Activated CD4-positive, alpha-beta T cell treated with anti-CD3 and anti-CD28 coated beads, Interleukin-2, amount 10 ng/mL, durations not matched to agents 24 days and 14 days (primary cell): ENCODE measurements at regions not wholly inside any gene's neighbourhood (a gene's known extent, or its start where the extent isn't known, plus 50 kb on each side); places are given as distances from the start of the nearest gene placed in this dataset.
"Not testable (repeated sequence)": the region's sequence is repeated elsewhere in the genome, so short reads cannot be mapped to it uniquely, and the experiment has no call there.

ENCODE experiments used
- DNase-seq: peaks from one replicate; pipeline ENCODE4 v3.0.0; 2022
- H3K27ac Mint-ChIP-seq: one replicate; pipeline ENCODE4 v1.8.0; 2022; ENCODE audit warnings: mild to moderate bottlenecking, mixed read lengths
- H3K27me3 Mint-ChIP-seq: one replicate; pipeline ENCODE4 v1.8.0; 2022; ENCODE audit warnings: mixed read lengths
- H3K36me3 Mint-ChIP-seq: one replicate; pipeline ENCODE4 v1.8.0; 2022; ENCODE audit warnings: low read depth, mild to moderate bottlenecking, mixed read lengths
- H3K4me1 Mint-ChIP-seq: one replicate; pipeline ENCODE4 v1.8.0; 2021; ENCODE audit warnings: mixed read lengths
- H3K4me3 Mint-ChIP-seq: one replicate; pipeline ENCODE4 v1.8.0; 2022; ENCODE audit warnings: mild to moderate bottlenecking, moderate library complexity, mixed read lengths
- H3K9me3 Mint-ChIP-seq: one replicate; pipeline ENCODE4 v1.8.0; 2021; ENCODE audit warnings: mixed read lengths
- intact Hi-C: fragments of 100-400 bp; cut with micrococcal nuclease; formaldehyde crosslinking; loops from one replicate; pipeline ENCODE4 v1.15.1; 2023

GRCh38 chr15:29648415-29648814 lies 173.9 kb downstream of the TJP1 start:
- intact Hi-C loops, H3K27me3 Mint-ChIP-seq: not testable (repeated sequence)

GRCh38 chr15:29645841-29646240 lies 176.4 kb downstream of the TJP1 start:
- no peaks in the 10 kb centered on the region for H3K27me3 Mint-ChIP-seq
- intact Hi-C loops: no loop called here
- no peaks in the 10 kb centered on the region for H3K36me3 Mint-ChIP-seq
- H3K4me3 Mint-ChIP-seq: no peak overlapping the region
- peaks cover 3% of the 10 kb centered on the region for H3K9me3 Mint-ChIP-seq
- H3K27ac Mint-ChIP-seq: no peak overlapping the region
- H3K4me1 Mint-ChIP-seq: no peaks in the 10 kb centered on the region
- no peak for DNase-seq

More at GRCh38 chr15:29648415-29648814, 173.9 kb downstream of the TJP1 start:
- not testable (repeated sequence) for H3K27ac Mint-ChIP-seq, H3K9me3 Mint-ChIP-seq, H3K36me3 Mint-ChIP-seq, DNase-seq, H3K4me3 Mint-ChIP-seq, H3K4me1 Mint-ChIP-seq

- H3K9me3 Mint-ChIP-seq, H3K4me3 Mint-ChIP-seq, H3K27ac Mint-ChIP-seq, intact Hi-C loops, H3K36me3 Mint-ChIP-seq, H3K27me3 Mint-ChIP-seq, DNase-seq, H3K4me1 Mint-ChIP-seq: not testable (repeated sequence)
These were observed 177.9 kb downstream of the TJP1 start for GRCh38 chr15:29644361-29644760.

- Mint-ChIP-seq H3K4me3 (no peak overlapping the region), H3K27ac (no peak overlapping the region), H3K9me3 (no peaks in the 10 kb centered on the region), H3K27me3 (no peaks in the 10 kb centered on the region), H3K36me3 (no peaks in the 10 kb centered on the region), H3K4me1 (no peaks in the 10 kb centered on the region)
- no peak for DNase-seq
- intact Hi-C loops: no loop called here
These were observed 183.5 kb downstream of the TJP1 start for GRCh38 chr15:29638781-29639180.

GRCh38 chr15:29638011-29638410 lies 184.3 kb downstream of the TJP1 start:
- DNase-seq: no peak
- H3K9me3 Mint-ChIP-seq: no peaks in the 10 kb centered on the region
- no peak overlapping the region for H3K4me3 Mint-ChIP-seq
- no peaks in the 10 kb centered on the region for H3K27me3 Mint-ChIP-seq
- no peaks in the 10 kb centered on the region for H3K36me3 Mint-ChIP-seq
- intact Hi-C loops: no loop called here
- no peaks in the 10 kb centered on the region for H3K4me1 Mint-ChIP-seq
- H3K27ac Mint-ChIP-seq: no peak overlapping the region

GRCh38 chr15:29637555-29637954 lies 184.7 kb downstream of the TJP1 start:
- Mint-ChIP-seq H3K4me3 (no peak overlapping the region), H3K9me3 (no peaks in the 10 kb centered on the region), H3K27me3 (no peaks in the 10 kb centered on the region), H3K27ac (no peak overlapping the region), H3K4me1 (no peaks in the 10 kb centered on the region), H3K36me3 (no peaks in the 10 kb centered on the region)
- DNase-seq: no peak
- intact Hi-C loops: no loop called here

GRCh38 chr15:29636921-29637320 lies 185.3 kb downstream of the TJP1 start:
- Mint-ChIP-seq H3K4me3 (no peak overlapping the region), H3K4me1 (no peaks in the 10 kb centered on the region), H3K9me3 (no peaks in the 10 kb centered on the region), H3K27me3 (no peaks in the 10 kb centered on the region), H3K27ac (no peak overlapping the region), H3K36me3 (no peaks in the 10 kb centered on the region)
- intact Hi-C loops: no loop called here
- no peak for DNase-seq

- no peak for DNase-seq
- H3K27me3 Mint-ChIP-seq: no peaks in the 10 kb centered on the region
- intact Hi-C loops: no loop called here
- no peak overlapping the region for H3K27ac Mint-ChIP-seq
- H3K36me3 Mint-ChIP-seq: no peaks in the 10 kb centered on the region
- no peaks in the 10 kb centered on the region for H3K9me3 Mint-ChIP-seq
- H3K4me3 Mint-ChIP-seq: no peak overlapping the region
- H3K4me1 Mint-ChIP-seq: no peaks in the 10 kb centered on the region
These were observed 186.1 kb downstream of the TJP1 start for GRCh38 chr15:29636140-29636539.

- H3K27me3 Mint-ChIP-seq: no peaks in the 10 kb centered on the region
- no peak overlapping the region for H3K27ac Mint-ChIP-seq
- H3K4me3 Mint-ChIP-seq: no peak overlapping the region
- DNase-seq: no peak
- no peaks in the 10 kb centered on the region for H3K36me3 Mint-ChIP-seq
- no peaks in the 10 kb centered on the region for H3K9me3 Mint-ChIP-seq
- no peaks in the 10 kb centered on the region for H3K4me1 Mint-ChIP-seq
- intact Hi-C loops: no loop called here
These were observed 186.7 kb downstream of the TJP1 start for GRCh38 chr15:29635513-29636098.

- Mint-ChIP-seq H3K27me3 (no peaks in the 10 kb centered on the region), H3K36me3 (no peaks in the 10 kb centered on the region), H3K4me3 (no peak overlapping the region), H3K4me1 (no peaks in the 10 kb centered on the region), H3K27ac (no peak overlapping the region), H3K9me3 (no peaks in the 10 kb centered on the region)
- no peak for DNase-seq
- intact Hi-C loops: no loop called here
These were observed 188.3 kb downstream of the TJP1 start for GRCh38 chr15:29633971-29634370.

- no peak for DNase-seq
- intact Hi-C loops: no loop called here
- Mint-ChIP-seq H3K9me3 (no peaks in the 10 kb centered on the region), H3K36me3 (no peaks in the 10 kb centered on the region), H3K4me3 (no peak overlapping the region), H3K27ac (no peak overlapping the region), H3K27me3 (no peaks in the 10 kb centered on the region), H3K4me1 (no peaks in the 10 kb centered on the region)
These were observed 189.4 kb downstream of the TJP1 start for GRCh38 chr15:29632671-29633406.

GRCh38 chr15:29631076-29632070 lies 190.9 kb downstream of the TJP1 start:
- Mint-ChIP-seq H3K4me3 (no peak overlapping the region), H3K9me3 (no peaks in the 10 kb centered on the region), H3K27ac (no peak overlapping the region), H3K36me3 (no peaks in the 10 kb centered on the region), H3K4me1 (no peaks in the 10 kb centered on the region), H3K27me3 (no peaks in the 10 kb centered on the region)
- intact Hi-C loops: no loop called here
- DNase-seq: no peak

- Mint-ChIP-seq H3K27ac (no peak overlapping the region), H3K9me3 (no peaks in the 10 kb centered on the region), H3K4me1 (no peaks in the 10 kb centered on the region), H3K36me3 (no peaks in the 10 kb centered on the region), H3K27me3 (no peaks in the 10 kb centered on the region), H3K4me3 (no peak overlapping the region)
- intact Hi-C loops: no loop called here
- DNase-seq: no peak
These were observed 198.0 kb downstream of the TJP1 start for GRCh38 chr15:29624271-29624670.

GRCh38 chr15:29623116-29623639 lies 199.1 kb downstream of the TJP1 start:
- no peaks in the 10 kb centered on the region for H3K36me3 Mint-ChIP-seq
- H3K27ac Mint-ChIP-seq: no peak overlapping the region
- no peaks in the 10 kb centered on the region for H3K4me1 Mint-ChIP-seq
- no peaks in the 10 kb centered on the region for H3K9me3 Mint-ChIP-seq
- no peaks in the 10 kb centered on the region for H3K27me3 Mint-ChIP-seq
- H3K4me3 Mint-ChIP-seq: no peak overlapping the region
- intact Hi-C loops: no loop called here
- no peak for DNase-seq
